HEK293T (cell line): ENCODE measurements at regions not wholly inside any gene's neighbourhood (a gene's known extent, or its start where the extent isn't known, plus 50 kb on each side); places are given as distances from the start of the nearest gene placed in this dataset.

Experiments
- BHLHE40 ChIP-seq: fragments of 450-650 bp; IDR thresholded peaks from 2 replicates; pipeline ENCODE4 v1.6.1; 2016; ENCODE audit warnings: mild to moderate bottlenecking, moderate library complexity, borderline replicate concordance
- CTBP1 ChIP-seq: fragments of 450-650 bp; IDR thresholded peaks from 2 replicates; pipeline ENCODE4 v1.6.1; 2016; ENCODE audit warnings: borderline replicate concordance
- TARDBP ChIP-seq: fragments of 450-650 bp; IDR thresholded peaks from 2 replicates; pipeline ENCODE4 v1.6.1; 2016

DNA sequence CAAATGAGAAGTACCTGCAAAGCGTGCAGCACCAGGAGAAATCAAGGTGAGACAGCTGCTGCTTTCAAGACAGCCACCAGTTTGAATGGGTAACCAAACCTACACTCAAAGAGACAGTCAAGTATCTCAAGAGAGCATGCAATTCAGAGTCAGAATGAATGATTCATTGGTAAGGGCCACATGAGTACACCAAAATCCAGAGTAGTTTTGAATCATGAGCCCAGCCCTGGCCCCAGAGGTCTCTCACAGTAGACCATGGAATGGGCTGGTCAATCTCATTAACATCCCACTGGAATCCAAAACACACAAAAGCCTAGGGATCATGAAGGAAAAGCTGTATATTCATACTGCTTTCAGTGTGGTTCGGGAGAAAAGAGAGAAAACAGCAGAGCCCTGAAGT is 242.8 kb downstream of the TBL1XR1 start:
- TF ChIP-seq BHLHE40 (no peak), CTBP1 (no peak), TARDBP (no peak)
